ENCODE measurements at regions not wholly inside any gene's neighbourhood (a gene's known extent, or its start where the extent isn't known, plus 50 kb on each side); places are given as distances from the start of the nearest gene placed in this dataset.

- Histone ChIP-seq H3K9me3 (ENCODE audit: control insufficient read depth in 1 of 2, low read length in 2 of 2) (no peaks in the 10 kb centered on the region), H3K27ac (ENCODE audit: low read length) (no peak overlapping the region), H3K4me3 (ENCODE audit: low read depth in 1 of 2, low read length in 2 of 2) (no peak overlapping the region), H3K27me3 (ENCODE audit: low read depth, low read length) (no peaks in the 10 kb centered on the region), H3K4me1 (ENCODE audit: control insufficient read depth in 1 of 2, insufficient read depth in 2 of 2, low read length in 2 of 2) (no peaks in the 10 kb centered on the region), H3K36me3 (ENCODE audit: control insufficient read depth in 1 of 2, insufficient read depth in 2 of 2, low read length in 2 of 2) (no peaks in the 10 kb centered on the region)
Measured at GRCh38 chr11:131207901-131208300, 162.5 kb upstream of the NTM start.

GRCh38 chr11:131217313-131218310 is 152.8 kb upstream of the NTM start:
- no peaks in the 10 kb centered on the region for H3K4me1 ChIP-seq (ENCODE audit: control insufficient read depth in 1 of 2, insufficient read depth in 2 of 2, low read length in 2 of 2)
- no peaks in the 10 kb centered on the region for H3K9me3 ChIP-seq (ENCODE audit: control insufficient read depth in 1 of 2, low read length in 2 of 2)
- no peaks in the 10 kb centered on the region for H3K36me3 ChIP-seq (ENCODE audit: control insufficient read depth in 1 of 2, insufficient read depth in 2 of 2, low read length in 2 of 2)
- no peak overlapping the region for H3K27ac ChIP-seq (ENCODE audit: low read length)
- no peaks in the 10 kb centered on the region for H3K27me3 ChIP-seq (ENCODE audit: low read depth, low read length)
- no peak overlapping the region for H3K4me3 ChIP-seq (ENCODE audit: low read depth in 1 of 2, low read length in 2 of 2)

- H3K4me3 ChIP-seq (ENCODE audit: low read depth in 1 of 2, low read length in 2 of 2) = no peak overlapping the region
- no peaks in the 10 kb centered on the region for H3K4me1 ChIP-seq (ENCODE audit: control insufficient read depth in 1 of 2, insufficient read depth in 2 of 2, low read length in 2 of 2)
- H3K36me3 ChIP-seq (ENCODE audit: control insufficient read depth in 1 of 2, insufficient read depth in 2 of 2, low read length in 2 of 2) = no peaks in the 10 kb centered on the region
- H3K27me3 ChIP-seq (ENCODE audit: low read depth, low read length) = no peaks in the 10 kb centered on the region
- H3K27ac ChIP-seq (ENCODE audit: low read length) = no peak overlapping the region
- no peaks in the 10 kb centered on the region for H3K9me3 ChIP-seq (ENCODE audit: control insufficient read depth in 1 of 2, low read length in 2 of 2)
Measured at GRCh38 chr11:131218542-131218941, 151.9 kb upstream of the NTM start.

GRCh38 chr11:131219646-131220045 is 150.8 kb upstream of the NTM start:
- Histone ChIP-seq H3K27me3 (ENCODE audit: low read depth, low read length) (no peaks in the 10 kb centered on the region), H3K27ac (ENCODE audit: low read length) (no peak overlapping the region), H3K4me3 (ENCODE audit: low read depth in 1 of 2, low read length in 2 of 2) (no peak overlapping the region), H3K36me3 (ENCODE audit: control insufficient read depth in 1 of 2, insufficient read depth in 2 of 2, low read length in 2 of 2) (no peaks in the 10 kb centered on the region), H3K9me3 (ENCODE audit: control insufficient read depth in 1 of 2, low read length in 2 of 2) (no peaks in the 10 kb centered on the region), H3K4me1 (ENCODE audit: control insufficient read depth in 1 of 2, insufficient read depth in 2 of 2, low read length in 2 of 2) (no peaks in the 10 kb centered on the region)

- no peaks in the 10 kb centered on the region for H3K36me3 ChIP-seq (ENCODE audit: control insufficient read depth in 1 of 2, insufficient read depth in 2 of 2, low read length in 2 of 2)
- H3K4me3 ChIP-seq (ENCODE audit: low read depth in 1 of 2, low read length in 2 of 2) = no peak overlapping the region
- no peaks in the 10 kb centered on the region for H3K27me3 ChIP-seq (ENCODE audit: low read depth, low read length)
- H3K9me3 ChIP-seq (ENCODE audit: control insufficient read depth in 1 of 2, low read length in 2 of 2) = no peaks in the 10 kb centered on the region
- no peak overlapping the region for H3K27ac ChIP-seq (ENCODE audit: low read length)
- H3K4me1 ChIP-seq (ENCODE audit: control insufficient read depth in 1 of 2, insufficient read depth in 2 of 2, low read length in 2 of 2) = no peaks in the 10 kb centered on the region
Measured at GRCh38 chr11:131223198-131223991, 147.0 kb upstream of the NTM start.

GRCh38 chr11:131228378-131228777 is 142.0 kb upstream of the NTM start:
- Histone ChIP-seq H3K36me3 (ENCODE audit: control insufficient read depth in 1 of 2, insufficient read depth in 2 of 2, low read length in 2 of 2) (no peaks in the 10 kb centered on the region), H3K4me1 (ENCODE audit: control insufficient read depth in 1 of 2, insufficient read depth in 2 of 2, low read length in 2 of 2) (no peaks in the 10 kb centered on the region), H3K27ac (ENCODE audit: low read length) (no peak overlapping the region), H3K27me3 (ENCODE audit: low read depth, low read length) (no peaks in the 10 kb centered on the region), H3K4me3 (ENCODE audit: low read depth in 1 of 2, low read length in 2 of 2) (no peak overlapping the region), H3K9me3 (ENCODE audit: control insufficient read depth in 1 of 2, low read length in 2 of 2) (no peaks in the 10 kb centered on the region)

- Histone ChIP-seq H3K4me3 (ENCODE audit: low read depth in 1 of 2, low read length in 2 of 2) (no peak overlapping the region), H3K9me3 (ENCODE audit: control insufficient read depth in 1 of 2, low read length in 2 of 2) (no peaks in the 10 kb centered on the region), H3K36me3 (ENCODE audit: control insufficient read depth in 1 of 2, insufficient read depth in 2 of 2, low read length in 2 of 2) (no peaks in the 10 kb centered on the region), H3K27me3 (ENCODE audit: low read depth, low read length) (no peaks in the 10 kb centered on the region), H3K27ac (ENCODE audit: low read length) (no peak overlapping the region), H3K4me1 (ENCODE audit: control insufficient read depth in 1 of 2, insufficient read depth in 2 of 2, low read length in 2 of 2) (no peaks in the 10 kb centered on the region)
Measured at GRCh38 chr11:131229221-131229620, 141.2 kb upstream of the NTM start.

DNA sequence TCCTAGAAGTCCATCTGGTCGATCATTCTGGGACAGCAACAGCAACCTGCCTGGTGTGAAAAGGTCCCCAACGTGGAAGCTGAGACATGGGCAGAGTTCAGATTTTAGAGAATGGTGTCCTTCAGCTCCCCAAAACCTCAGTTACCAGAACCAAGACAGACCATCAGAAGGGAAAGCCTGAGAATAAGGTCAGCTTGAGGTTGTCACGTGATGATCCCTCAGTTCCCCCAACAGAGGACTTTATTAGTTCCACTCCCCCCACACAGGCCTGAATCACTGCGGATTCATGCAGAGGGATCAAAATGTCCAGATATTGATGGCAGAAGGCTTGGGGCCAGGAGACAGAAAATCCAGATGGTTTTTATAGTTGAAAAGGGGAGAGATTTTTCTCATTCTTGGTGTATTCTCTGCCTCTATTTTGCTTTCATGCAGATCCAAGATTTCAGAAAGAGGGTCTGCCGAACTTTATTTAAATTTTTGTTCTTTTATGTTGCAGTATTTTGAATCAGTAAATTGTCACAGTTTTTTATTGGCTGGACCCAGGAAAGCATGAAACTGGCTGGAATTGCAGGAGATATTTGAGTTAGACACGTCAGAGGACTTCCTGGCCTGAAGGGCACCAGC is 139.0 kb upstream of the NTM start:
- H3K27me3 ChIP-seq (ENCODE audit: low read depth, low read length) = no peaks in the 10 kb centered on the region
- no peaks in the 10 kb centered on the region for H3K9me3 ChIP-seq (ENCODE audit: control insufficient read depth in 1 of 2, low read length in 2 of 2)
- H3K4me1 ChIP-seq (ENCODE audit: control insufficient read depth in 1 of 2, insufficient read depth in 2 of 2, low read length in 2 of 2) = no peaks in the 10 kb centered on the region
- no peak overlapping the region for H3K27ac ChIP-seq (ENCODE audit: low read length)
- H3K4me3 ChIP-seq (ENCODE audit: low read depth in 1 of 2, low read length in 2 of 2) = no peak overlapping the region
- no peaks in the 10 kb centered on the region for H3K36me3 ChIP-seq (ENCODE audit: control insufficient read depth in 1 of 2, insufficient read depth in 2 of 2, low read length in 2 of 2)

- Histone ChIP-seq H3K4me1 (ENCODE audit: control insufficient read depth in 1 of 2, insufficient read depth in 2 of 2, low read length in 2 of 2) (no peaks in the 10 kb centered on the region), H3K27me3 (ENCODE audit: low read depth, low read length) (no peaks in the 10 kb centered on the region), H3K36me3 (ENCODE audit: control insufficient read depth in 1 of 2, insufficient read depth in 2 of 2, low read length in 2 of 2) (no peaks in the 10 kb centered on the region), H3K27ac (ENCODE audit: low read length) (no peak overlapping the region), H3K4me3 (ENCODE audit: low read depth in 1 of 2, low read length in 2 of 2) (no peak overlapping the region), H3K9me3 (ENCODE audit: control insufficient read depth in 1 of 2, low read length in 2 of 2) (no peaks in the 10 kb centered on the region)
Measured at GRCh38 chr11:131232261-131232660, 138.2 kb upstream of the NTM start.

GRCh38 chr11:131234221-131234620 is 136.2 kb upstream of the NTM start:
- H3K27me3 ChIP-seq (ENCODE audit: low read depth, low read length) = no peaks in the 10 kb centered on the region

More at GRCh38 chr11:131234221-131234620, 136.2 kb upstream of the NTM start:
- H3K27ac ChIP-seq (ENCODE audit: low read length) = no peak overlapping the region
- H3K9me3 ChIP-seq (ENCODE audit: control insufficient read depth in 1 of 2, low read length in 2 of 2) = no peaks in the 10 kb centered on the region
- H3K36me3 ChIP-seq (ENCODE audit: control insufficient read depth in 1 of 2, insufficient read depth in 2 of 2, low read length in 2 of 2) = no peaks in the 10 kb centered on the region
- no peaks in the 10 kb centered on the region for H3K4me1 ChIP-seq (ENCODE audit: control insufficient read depth in 1 of 2, insufficient read depth in 2 of 2, low read length in 2 of 2)
- H3K4me3 ChIP-seq (ENCODE audit: low read depth in 1 of 2, low read length in 2 of 2) = no peak overlapping the region
